K562 (cell line): ENCODE measurements at regions not wholly inside any gene's neighbourhood (a gene's known extent, or its start where the extent isn't known, plus 50 kb on each side); places are given as distances from the start of the nearest gene placed in this dataset.

ENCODE experiments used
- ATAC-seq: fragments of 200-7000 bp; cut with Tn5 transposase; 3 replicates; pipeline ENCODE4 v1.9.1; 2020; ENCODE audit warnings: moderate library complexity
- BruUV-seq: library from RNA; stranded (reverse); fragments of 400-500 nt; replicated peaks from 2 replicates; lab custom pipeline; 2021; lab: Mats Ljungman, UMichigan
- CTCF ChIA-PET: fragments of 300-600 bp; formaldehyde crosslinking; extraction: SDS; loops from one replicate; lab custom pipeline; 2021; ENCODE audit warnings: low intra/inter-chr PET ratio; lab: Yijun Ruan, JAX
- POLR2A ChIA-PET: fragments of 300-600, 350-650 bp; sonication (Branson Sonifier 250); formaldehyde crosslinking; extraction: SDS; loops from one replicate; lab custom pipeline; 2021; ENCODE audit warnings: antibody characterized with exemption, inconsistent platforms; lab: Yijun Ruan, JAX
- DNase-seq, 4 experiments: peaks; one replicate each; pipeline versions ENCODE4 v3.0.0 to v3.0.0-alpha.2; 2011 to 2018; ENCODE audit warnings: low spot score in 3 of 4, mixed read lengths in 3 of 4; ENCODE audit errors: extremely low read depth in 1 of 4
- FAIRE-seq: peaks from 2 replicates; lab custom pipeline; 2011; peaks lifted over from hg19 to GRCh38; lab: Jason Lieb, UNC
- H2AFZ ChIP-seq: 2 replicates; pipeline ENCODE4 v1.6.0; 2011; ENCODE audit warnings: low read depth, low read length, control low read depth, inconsistent platforms
- H3K27ac ChIP-seq: fragments of 200-600 bp; 3 replicates; pipeline ENCODE4 v1.8.0; 2011; ENCODE audit warnings: low read depth, mild to moderate bottlenecking, control low read depth, inconsistent platforms, low read length, moderate library complexity, mixed read lengths; ENCODE audit errors: extremely low read depth
- H3K27me3 ChIP-seq, 2 experiments: fragments of 300-600 bp in 1 of 2; 2 replicates in 1 of 2; 3 replicates in 1 of 2; pipeline versions ENCODE4 v1.6.0 to v1.8.0; 2011; ENCODE audit warnings: inconsistent platforms in 2 of 2, low read length in 2 of 2, mild to moderate bottlenecking in 1 of 2, mixed read lengths in 1 of 2, moderate library complexity in 1 of 2; ENCODE audit not compliant: control insufficient read depth in 2 of 2, insufficient read depth in 2 of 2
- H3K36me3 ChIP-seq: fragments of 300-600 bp; 3 replicates; pipeline ENCODE4 v1.8.0; 2011; ENCODE audit warnings: mild to moderate bottlenecking, low read length, inconsistent platforms; ENCODE audit not compliant: control insufficient read depth, insufficient read depth
- H3K4me1 ChIP-seq, 2 experiments: fragments of 200-600 bp in 1 of 2; replicated peaks in 1 of 2; 2 replicates in 1 of 2; 3 replicates in 1 of 2; pipeline versions ENCODE4 v1.5.1 to v1.8.0; 2011; ENCODE audit warnings: inconsistent platforms in 2 of 2, low read length in 2 of 2, mild to moderate bottlenecking in 1 of 2, mixed read lengths in 1 of 2, moderate library complexity in 1 of 2; ENCODE audit not compliant: control insufficient read depth in 2 of 2, insufficient read depth in 2 of 2
- H3K4me2 ChIP-seq: 2 replicates; pipeline ENCODE4 v1.6.1; 2011; ENCODE audit warnings: low read length, control low read depth, inconsistent platforms, mixed read lengths; ENCODE audit not compliant: insufficient read depth
- H3K4me3 ChIP-seq: fragments of 200-600 bp; sonication (generic), shearing (Covaris generic); 2 replicates; pipeline ENCODE4 v1.5.1; 2016; ENCODE audit warnings: control low read depth, inconsistent platforms
- H3K79me2 ChIP-seq: fragments of 200-600 bp; 3 replicates; pipeline ENCODE4 v1.8.0; 2011; ENCODE audit warnings: low read length, inconsistent platforms; ENCODE audit not compliant: control insufficient read depth, insufficient read depth
- H3K9ac ChIP-seq, 2 experiments: 2 replicates each; pipeline versions ENCODE4 v1.6.0 to v1.6.1; 2011; ENCODE audit warnings: low read depth in 2 of 2, low read length in 2 of 2, control low read depth in 1 of 2, inconsistent platforms in 1 of 2, mild to moderate bottlenecking in 1 of 2, mixed read lengths in 1 of 2; ENCODE audit not compliant: insufficient read depth in 1 of 2
- H3K9me1 ChIP-seq: one replicate; pipeline ENCODE4 v1.6.0; 2011; ENCODE audit warnings: inconsistent platforms, mild to moderate bottlenecking, low read length, moderate library complexity; ENCODE audit not compliant: control insufficient read depth, insufficient read depth
- H3K9me3 ChIP-seq: replicated peaks from 2 replicates; pipeline ENCODE4 v1.5.1; 2011; ENCODE audit warnings: low read depth, low read length, inconsistent platforms; ENCODE audit not compliant: control insufficient read depth, insufficient read depth
- H4K20me1 ChIP-seq: replicated peaks from 2 replicates; pipeline ENCODE4 v1.6.1; 2011; ENCODE audit warnings: low read length, inconsistent platforms, mixed read lengths; ENCODE audit not compliant: control insufficient read depth, insufficient read depth
- GTF2A2 ChIP-seq: IDR thresholded peaks from 2 replicates; pipeline ENCODE4 v1.6.1; 2016; ENCODE audit warnings: mild to moderate bottlenecking, missing genetic modification characterization, missing compliant biosample characterization
- HCFC1 ChIP-seq: IDR thresholded peaks from 2 replicates; pipeline ENCODE4 v1.6.1; 2012; ENCODE audit warnings: low read depth, low read length, improper control_type of control experiment
- HEY1 ChIP-seq: fragments of 250-450 bp; sonication (Bioruptor Pico); IDR thresholded peaks from 2 replicates; pipeline ENCODE4 v1.5.0; 2020; ENCODE audit warnings: mild to moderate bottlenecking, moderate library complexity, borderline replicate concordance
- NCOA2 ChIP-seq, 2 experiments: fragments of 450-650 bp; IDR thresholded peaks; 2 replicates each; pipeline ENCODE4 v1.6.1; 2018; ENCODE audit warnings: mild to moderate bottlenecking in 2 of 2, moderate library complexity in 1 of 2; ENCODE audit not compliant: partially characterized antibody in 2 of 2
- WGBS: fragments of 100-300 bp; shearing (Covaris generic); methylation state at CpG from one replicate; pipeline ENCODE4 v1.1.6; 2016; ENCODE audit warnings: low coverage, mixed read lengths; ENCODE audit not compliant: insufficient coverage; ENCODE audit errors: missing lambda C conversion rate; 5-methylcytosine and 5-hydroxymethylcytosine counted together
- in situ Hi-C: fragments of 300-500 bp; cut with MboI; formaldehyde crosslinking; loops from 4 replicates; pipeline ENCODE4 v1.15.0; 2018; ENCODE audit warnings: inconsistent platforms, mixed read lengths
- intact Hi-C: fragments of 100-400 bp; cut with micrococcal nuclease; formaldehyde crosslinking; loops from 2 replicates; pipeline ENCODE4 v1.14.2; 2022
- TF ChIP-seq, protein P1 (sequence below), 2 experiments: fragments of 450-650 bp; IDR thresholded peaks; 2 replicates each; pipeline ENCODE4 v1.6.1; 2016
- TF ChIP-seq, protein P2 (sequence below): IDR thresholded peaks from 2 replicates; pipeline ENCODE4 v1.6.1; 2012; ENCODE audit warnings: low read depth, low read length, improper control_type of control experiment, borderline replicate concordance
- TF ChIP-seq, protein P3 (sequence below): fragments of 250-450 bp; sonication (Bioruptor Pico); IDR thresholded peaks from 2 replicates; pipeline ENCODE4 v1.5.0; 2021; ENCODE audit warnings: mild to moderate bottlenecking, borderline replicate concordance

DNA sequence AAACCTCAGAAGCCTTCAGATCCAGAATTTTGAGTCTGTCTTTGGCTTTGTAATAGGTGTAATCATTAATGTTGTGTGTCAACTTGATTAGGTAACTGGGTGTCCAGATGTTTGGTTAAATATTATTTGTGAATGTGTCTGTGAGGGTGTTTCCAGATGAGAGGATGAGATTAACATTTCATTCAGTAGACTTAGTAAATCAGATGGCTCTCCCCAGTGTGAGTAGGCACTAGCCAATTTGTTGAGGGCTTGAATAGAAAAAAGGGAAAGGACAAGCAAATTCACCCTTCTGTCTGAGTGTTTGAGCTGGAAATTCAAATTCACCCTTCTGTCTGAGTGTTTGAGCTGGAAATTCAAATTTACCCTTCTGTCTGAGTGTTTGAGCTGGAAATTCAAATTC is 932.2 kb downstream of the SLC6A15 start:
- in situ Hi-C loops, result no loop called here
- Histone ChIP-seq H3K36me3 (no peaks in the 10 kb centered on the region), H4K20me1 (no peaks in the 10 kb centered on the region), H3K4me1 (no peaks in the 10 kb centered on the region), H3K9ac (no peak overlapping the region), H3K27me3 (no peaks in the 10 kb centered on the region), H3K4me2 (no peak overlapping the region), H3K9me1 (no peaks in the 10 kb centered on the region), H3K79me2 (no peaks in the 10 kb centered on the region), H3K27ac (no peak overlapping the region), H3K9me3 (no peaks in the 10 kb centered on the region), H3K4me3 (no peak overlapping the region), H2AFZ (no peak overlapping the region)
- intact Hi-C loops, result no loop called here
- ATAC-seq (no peak), FAIRE-seq (no peak), DNase-seq (no peak)
- TF ChIP-seq HEY1 (CRISPR knock-in tag), result no peak
- TF ChIP-seq, protein P1, sequence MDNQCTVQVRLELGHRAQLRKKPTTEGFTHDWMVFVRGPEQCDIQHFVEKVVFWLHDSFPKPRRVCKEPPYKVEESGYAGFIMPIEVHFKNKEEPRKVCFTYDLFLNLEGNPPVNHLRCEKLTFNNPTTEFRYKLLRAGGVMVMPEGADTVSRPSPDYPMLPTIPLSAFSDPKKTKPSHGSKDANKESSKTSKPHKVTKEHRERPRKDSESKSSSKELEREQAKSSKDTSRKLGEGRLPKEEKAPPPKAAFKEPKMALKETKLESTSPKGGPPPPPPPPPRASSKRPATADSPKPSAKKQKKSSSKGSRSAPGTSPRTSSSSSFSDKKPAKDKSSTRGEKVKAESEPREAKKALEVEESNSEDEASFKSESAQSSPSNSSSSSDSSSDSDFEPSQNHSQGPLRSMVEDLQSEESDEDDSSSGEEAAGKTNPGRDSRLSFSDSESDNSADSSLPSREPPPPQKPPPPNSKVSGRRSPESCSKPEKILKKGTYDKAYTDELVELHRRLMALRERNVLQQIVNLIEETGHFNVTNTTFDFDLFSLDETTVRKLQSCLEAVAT (IDR thresholded peaks at IDR 0.05), result no peak
- TF ChIP-seq NCOA2 (IDR thresholded peaks at IDR 0.05; ENCODE audit: partially characterized antibody in 2 of 2), result no peak
- no peak for TF ChIP-seq HCFC1
- BruUV-seq, result no TSS peak
- CTCF ChIA-PET, result no interaction called here
- POLR2A ChIA-PET, result interaction anchor here (0.7 kb wide), 1 partner anchor 1544 kb away, joined by 3 read pairs; no protein-coding TSS in a partner anchor

DNA sequence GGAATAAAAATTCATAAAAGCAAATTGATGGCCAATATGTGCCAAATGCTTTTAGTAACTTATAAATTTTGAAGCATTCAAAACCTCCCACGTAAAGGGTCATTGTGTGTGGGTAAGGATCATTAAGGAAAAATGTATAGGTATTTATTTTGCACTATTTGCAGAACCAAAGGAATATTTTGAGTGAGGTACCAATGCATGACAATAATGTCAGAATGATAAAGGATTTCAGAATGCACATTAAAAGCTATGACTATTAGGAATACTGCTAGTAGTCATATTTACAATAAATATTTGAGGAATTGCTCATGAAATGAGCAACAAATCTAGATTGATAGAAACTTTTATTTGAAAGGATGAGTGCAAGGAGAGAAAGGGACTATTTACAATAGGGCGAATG is 932.8 kb downstream of the SLC6A15 start:
- Histone ChIP-seq H3K9me3 (no peaks in the 10 kb centered on the region), H3K4me1 (no peaks in the 10 kb centered on the region), H3K9me1 (no peaks in the 10 kb centered on the region), H3K4me2 (no peak overlapping the region), H3K36me3 (no peaks in the 10 kb centered on the region), H2AFZ (no peak overlapping the region), H3K4me3 (no peak overlapping the region), H4K20me1 (no peaks in the 10 kb centered on the region), H3K79me2 (no peaks in the 10 kb centered on the region), H3K27ac (no peak overlapping the region), H3K9ac (no peak overlapping the region), H3K27me3 (no peaks in the 10 kb centered on the region)
- ATAC-seq (no peak), FAIRE-seq (no peak), DNase-seq (no peak)
- ChIA-PET POLR2A (no interaction called here), CTCF (no interaction called here)
- no peak for TF ChIP-seq GTF2A2 (tag)
- TF ChIP-seq, protein P2, sequence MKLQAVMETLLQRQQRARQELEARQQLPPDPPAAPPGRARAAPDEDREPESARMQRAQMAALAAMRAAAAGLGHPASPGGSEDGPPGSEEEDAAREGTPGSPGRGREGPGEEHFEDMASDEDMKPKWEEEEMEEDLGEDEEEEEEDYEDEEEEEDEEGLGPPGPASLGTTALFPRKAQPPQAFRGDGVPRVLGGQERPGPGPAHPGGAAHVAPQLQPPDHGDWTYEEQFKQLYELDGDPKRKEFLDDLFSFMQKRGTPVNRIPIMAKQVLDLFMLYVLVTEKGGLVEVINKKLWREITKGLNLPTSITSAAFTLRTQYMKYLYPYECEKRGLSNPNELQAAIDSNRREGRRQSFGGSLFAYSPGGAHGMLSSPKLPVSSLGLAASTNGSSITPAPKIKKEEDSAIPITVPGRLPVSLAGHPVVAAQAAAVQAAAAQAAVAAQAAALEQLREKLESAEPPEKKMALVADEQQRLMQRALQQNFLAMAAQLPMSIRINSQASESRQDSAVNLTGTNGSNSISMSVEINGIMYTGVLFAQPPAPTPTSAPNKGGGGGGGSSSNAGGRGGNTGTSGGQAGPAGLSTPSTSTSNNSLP, result no peak
- TF ChIP-seq, protein P3, sequence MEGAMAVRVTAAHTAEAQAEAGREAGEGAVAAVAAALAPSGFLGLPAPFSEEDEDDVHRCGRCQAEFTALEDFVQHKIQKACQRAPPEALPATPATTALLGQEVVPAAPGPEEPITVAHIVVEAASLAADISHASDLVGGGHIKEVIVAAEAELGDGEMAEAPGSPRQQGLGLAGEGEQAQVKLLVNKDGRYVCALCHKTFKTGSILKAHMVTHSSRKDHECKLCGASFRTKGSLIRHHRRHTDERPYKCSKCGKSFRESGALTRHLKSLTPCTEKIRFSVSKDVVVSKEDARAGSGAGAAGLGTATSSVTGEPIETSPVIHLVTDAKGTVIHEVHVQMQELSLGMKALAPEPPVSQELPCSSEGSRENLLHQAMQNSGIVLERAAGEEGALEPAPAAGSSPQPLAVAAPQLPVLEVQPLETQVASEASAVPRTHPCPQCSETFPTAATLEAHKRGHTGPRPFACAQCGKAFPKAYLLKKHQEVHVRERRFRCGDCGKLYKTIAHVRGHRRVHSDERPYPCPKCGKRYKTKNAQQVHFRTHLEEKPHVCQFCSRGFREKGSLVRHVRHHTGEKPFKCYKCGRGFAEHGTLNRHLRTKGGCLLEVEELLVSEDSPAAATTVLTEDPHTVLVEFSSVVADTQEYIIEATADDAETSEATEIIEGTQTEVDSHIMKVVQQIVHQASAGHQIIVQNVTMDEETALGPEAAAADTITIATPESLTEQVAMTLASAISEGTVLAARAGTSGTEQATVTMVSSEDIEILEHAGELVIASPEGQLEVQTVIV (CRISPR knock-in tag), result no peak
- intact Hi-C loops (no loop called here), in situ Hi-C loops (no loop called here)
- WGBS, result 0% methylated on average over 2 of the region's 2 CpGs
- no TSS peak for BruUV-seq
